ENCODE measurements at regions not wholly inside any gene's neighbourhood (a gene's known extent, or its start where the extent isn't known, plus 50 kb on each side); places are given as distances from the start of the nearest gene placed in this dataset.

GRCh38 chr3:3237979-3238378, 58.5 kb upstream of the CRBN start:
- Histone ChIP-seq H3K36me3 (ENCODE audit: control insufficient read depth in 4 of 4, insufficient read depth in 4 of 4, low read length in 4 of 4) (no peaks in the 10 kb centered on the region), H3K4me1 (ENCODE audit: control insufficient read depth in 5 of 5, insufficient read depth in 5 of 5, low read length in 5 of 5) (no peaks in the 10 kb centered on the region), H3K9me3 (ENCODE audit: control insufficient read depth in 4 of 4, insufficient read depth in 3 of 4, low read length in 3 of 4) (no peaks in the 10 kb centered on the region), H3K27ac (ENCODE audit: low read depth in 1 of 2, low read length in 1 of 2) (no peak overlapping the region), H3K9ac (ENCODE audit: insufficient read depth in 1 of 2, low read length in 2 of 2) (no peak overlapping the region), H3K27me3 (ENCODE audit: control insufficient read depth in 3 of 3, insufficient read depth in 3 of 3, low read length in 2 of 3) (no peaks in the 10 kb centered on the region), H3K4me3 (no peak overlapping the region)
- TF ChIP-seq CTCF (IDR thresholded peaks at IDR 0.05; ENCODE audit: control extremely low read depth, extremely low read depth), result no peak
- no peak for DNase-seq
- WGBS, 2 donors, result 87 to 94% methylated on average over 2 of the region's 2 CpGs
- ATAC-seq (ENCODE audit: insufficient read depth, low FRiP score), result no peak

- TF ChIP-seq CTCF (IDR thresholded peaks at IDR 0.05; ENCODE audit: control extremely low read depth, extremely low read depth), result no peak
- Histone ChIP-seq H3K9ac (ENCODE audit: insufficient read depth in 1 of 2, low read length in 2 of 2) (no peak overlapping the region), H3K36me3 (ENCODE audit: control insufficient read depth in 4 of 4, insufficient read depth in 4 of 4, low read length in 4 of 4) (no peaks in the 10 kb centered on the region), H3K9me3 (ENCODE audit: control insufficient read depth in 4 of 4, insufficient read depth in 3 of 4, low read length in 3 of 4) (peaks cover 0 to 4% (median 1%) of the 10 kb centered on the region in 4 donors), H3K27me3 (ENCODE audit: control insufficient read depth in 3 of 3, insufficient read depth in 3 of 3, low read length in 2 of 3) (no peaks in the 10 kb centered on the region), H3K4me3 (no peak overlapping the region), H3K27ac (ENCODE audit: low read depth in 1 of 2, low read length in 1 of 2) (no peak overlapping the region), H3K4me1 (ENCODE audit: control insufficient read depth in 5 of 5, insufficient read depth in 5 of 5, low read length in 5 of 5) (no peaks in the 10 kb centered on the region)
- DNase-seq (no peak), ATAC-seq (ENCODE audit: insufficient read depth, low FRiP score) (no peak)
Measured at GRCh38 chr3:3232251-3232650, 52.8 kb upstream of the CRBN start.

Data from lung (tissue), 11 donors.